H1 (cell line): ENCODE measurements at regions not wholly inside any gene's neighbourhood (a gene's known extent, or its start where the extent isn't known, plus 50 kb on each side); places are given as distances from the start of the nearest gene placed in this dataset.
"Not testable (repeated sequence)": the region's sequence is repeated elsewhere in the genome, so short reads cannot be mapped to it uniquely, and the experiment has no call there.

Experiments
- CTCF ChIA-PET: fragments of 300-600 bp; sonication (Branson Sonifier 250); formaldehyde crosslinking; loops from one replicate; lab custom pipeline; 2021; ENCODE audit not compliant: partially characterized antibody; lab: Charles Lee
- POLR2A ChIA-PET: fragments of 300-600 bp; sonication (Branson Sonifier 250); formaldehyde crosslinking; loops from one replicate; lab custom pipeline; 2021; ENCODE audit warnings: inconsistent platforms; ENCODE audit not compliant: partially characterized antibody; lab: Charles Lee
- DNase-seq, 2 experiments: peaks; one replicate each; pipeline versions ENCODE4 v3.0.0 to v3.0.0-alpha.2; 2010 to 2022; ENCODE audit warnings: low spot score in 2 of 2, low read depth in 1 of 2, mixed read lengths in 1 of 2
- FAIRE-seq: peaks from 2 replicates; lab custom pipeline; 2011; peaks lifted over from hg19 to GRCh38; lab: Jason Lieb, UNC
- H2AFZ ChIP-seq: 2 replicates; pipeline ENCODE4 v1.8.1; 2012; ENCODE audit warnings: low read length, inconsistent platforms
- H2AK5ac ChIP-seq: 2 replicates; pipeline ENCODE4 v1.6.1; 2013; ENCODE audit warnings: low read depth, low read length
- H2BK120ac ChIP-seq: replicated peaks from 2 replicates; pipeline ENCODE3; 2013; ENCODE audit warnings: low read depth, low read length, inconsistent platforms
- H2BK12ac ChIP-seq: 2 replicates; pipeline ENCODE4 v1.6.1; 2013; ENCODE audit warnings: low read depth, low read length
- H2BK15ac ChIP-seq: 2 replicates; pipeline ENCODE4 v1.6.1; 2013; ENCODE audit warnings: low read length
- H2BK20ac ChIP-seq: 2 replicates; pipeline ENCODE4 v1.6.1; 2013; ENCODE audit warnings: low read length
- H2BK5ac ChIP-seq: 2 replicates; pipeline ENCODE4 v1.6.1; 2013; ENCODE audit warnings: low read depth, low read length
- H3K14ac ChIP-seq: 2 replicates; pipeline ENCODE4 v1.6.1; 2013; ENCODE audit warnings: inconsistent platforms; ENCODE audit not compliant: insufficient read length
- H3K18ac ChIP-seq: 2 replicates; pipeline ENCODE4 v1.6.1; 2013; ENCODE audit warnings: low read length; ENCODE audit errors: extremely low read depth
- H3K23ac ChIP-seq: 2 replicates; pipeline ENCODE4 v1.6.1; 2013; ENCODE audit warnings: inconsistent platforms; ENCODE audit not compliant: insufficient read length
- H3K23me2 ChIP-seq: 2 replicates; pipeline ENCODE4 v1.6.1; 2013; ENCODE audit warnings: low read depth, low read length
- H3K27ac ChIP-seq: 2 replicates; pipeline ENCODE4 v1.6.1; 2011; ENCODE audit warnings: low read depth, low read length, inconsistent platforms
- H3K27me3 ChIP-seq, 4 experiments: replicated peaks in 1 of 4; 1 replicate in 1 of 4; 2 replicates in 3 of 4; pipeline versions ENCODE4 v1.6.1 to v1.8.1; 2011 to 2013; ENCODE audit warnings: low read length in 3 of 4, mild to moderate bottlenecking in 3 of 4, inconsistent platforms in 2 of 4, mixed read lengths in 2 of 4, moderate library complexity in 1 of 4; ENCODE audit not compliant: control insufficient read depth in 3 of 4, insufficient read depth in 3 of 4; ENCODE audit errors: extremely low read depth in 1 of 4
- H3K36me3 ChIP-seq, 4 experiments: 2 replicates each; pipeline versions ENCODE4 v1.6.1 to v1.8.1; 2011 to 2013; ENCODE audit warnings: mild to moderate bottlenecking in 4 of 4, low read length in 3 of 4, moderate library complexity in 2 of 4, control low read depth in 1 of 4, inconsistent platforms in 1 of 4; ENCODE audit not compliant: insufficient read depth in 4 of 4, control insufficient read depth in 2 of 4
- H3K4ac ChIP-seq: replicated peaks from 2 replicates; pipeline ENCODE3; 2013; ENCODE audit warnings: low read length, low read depth, mixed read lengths, inconsistent platforms; ENCODE audit not compliant: insufficient read length
- H3K4me1 ChIP-seq, 4 experiments: replicated peaks in 1 of 4; 1 replicate in 1 of 4; 2 replicates in 3 of 4; pipeline versions ENCODE4 v1.6.1 to v1.8.1; 2011 to 2013; ENCODE audit warnings: low read length in 3 of 4, inconsistent platforms in 2 of 4, mixed read lengths in 1 of 4; ENCODE audit not compliant: insufficient read depth in 4 of 4, control insufficient read depth in 3 of 4
- H3K4me2 ChIP-seq, 2 experiments: 2 replicates each; pipeline versions ENCODE4 v1.6.1 to v1.8.1; 2011 to 2013; ENCODE audit warnings: low read depth in 2 of 2, low read length in 2 of 2, control low read depth in 1 of 2, inconsistent platforms in 1 of 2, mild to moderate bottlenecking in 1 of 2; ENCODE audit not compliant: insufficient read depth in 1 of 2
- H3K4me3 ChIP-seq, 4 experiments: fragments of 200-600, 300-600 bp in 1 of 4; sonication (generic), shearing (Covaris generic), sonication (Bioruptor Twin) in 1 of 4; 2 replicates each; pipeline versions ENCODE4 v1.5.1 to v1.8.1; 2011 to 2016; ENCODE audit warnings: low read length in 4 of 4, low read depth in 3 of 4, control low read depth in 2 of 4, inconsistent platforms in 2 of 4, mild to moderate bottlenecking in 2 of 4, mixed read lengths in 1 of 4, moderate library complexity in 1 of 4; ENCODE audit not compliant: insufficient read depth in 2 of 4; ENCODE audit errors: extremely low read depth in 1 of 4
- H3K56ac ChIP-seq: replicated peaks from 2 replicates; pipeline ENCODE3; 2013; ENCODE audit warnings: low read depth, mild to moderate bottlenecking, mixed read lengths, low read length, inconsistent platforms; ENCODE audit not compliant: insufficient read length
- H3K79me1 ChIP-seq: 2 replicates; pipeline ENCODE4 v1.6.1; 2013; ENCODE audit warnings: low read depth, low read length, control low read depth
- H3K79me2 ChIP-seq, 2 experiments: 2 replicates each; pipeline versions ENCODE4 v1.6.1 to v1.8.1; 2012 to 2013; ENCODE audit warnings: low read length in 2 of 2, mild to moderate bottlenecking in 2 of 2, inconsistent platforms in 1 of 2; ENCODE audit not compliant: insufficient read depth in 2 of 2, control insufficient read depth in 1 of 2
- H3K9ac ChIP-seq, 4 experiments: replicated peaks in 1 of 4; 1 replicate in 1 of 4; 2 replicates in 3 of 4; pipeline versions ENCODE4 v1.6.1 to v1.8.1; 2011 to 2013; ENCODE audit warnings: low read depth in 3 of 4, low read length in 3 of 4, control low read depth in 2 of 4, mild to moderate bottlenecking in 2 of 4, moderate library complexity in 2 of 4, inconsistent platforms in 1 of 4; ENCODE audit errors: extremely low read depth in 1 of 4
- H3K9me3 ChIP-seq, 2 experiments: 2 replicates each; pipeline versions ENCODE4 v1.6.1 to v1.8.1; 2012 to 2013; ENCODE audit warnings: mild to moderate bottlenecking in 2 of 2, moderate library complexity in 2 of 2, control low read depth in 1 of 2, inconsistent platforms in 1 of 2, low read depth in 1 of 2, low read length in 1 of 2, mixed read lengths in 1 of 2; ENCODE audit not compliant: insufficient read depth in 2 of 2
- H4K20me1 ChIP-seq, 2 experiments: replicated peaks in 1 of 2; 2 replicates each; pipeline versions ENCODE3 to v1.8.1; 2011 to 2013; ENCODE audit warnings: inconsistent platforms in 2 of 2, low read length in 2 of 2, mild to moderate bottlenecking in 1 of 2; ENCODE audit not compliant: insufficient read depth in 2 of 2, control insufficient read depth in 1 of 2
- H4K5ac ChIP-seq: 2 replicates; pipeline ENCODE4 v1.6.1; 2013; ENCODE audit warnings: low read length, low read depth, mixed read lengths, inconsistent platforms; ENCODE audit not compliant: insufficient read length
- H4K8ac ChIP-seq: 2 replicates; pipeline ENCODE4 v1.8.0; 2013; ENCODE audit warnings: mild to moderate bottlenecking, moderate library complexity, low read length, inconsistent platforms; ENCODE audit not compliant: insufficient read depth; ENCODE audit errors: extremely low read depth
- H4K91ac ChIP-seq: replicated peaks from 2 replicates; pipeline ENCODE3; 2013; ENCODE audit warnings: low read length, mixed read lengths, inconsistent platforms; ENCODE audit not compliant: insufficient read length
- ATF3 ChIP-seq: IDR thresholded peaks from 2 replicates; pipeline ENCODE4 v1.6.1; 2011; ENCODE audit warnings: low read depth, mild to moderate bottlenecking, low read length; ENCODE audit not compliant: insufficient read depth
- E2F6 ChIP-seq: IDR thresholded peaks from 2 replicates; pipeline ENCODE4 v1.6.1; 2012; ENCODE audit warnings: inconsistent platforms
- EZH2 ChIP-seq: fragments of 200-600 bp; sonication (generic); IDR thresholded peaks from 2 replicates; pipeline ENCODE4 v1.7.1; 2012; ENCODE audit warnings: low read depth, mild to moderate bottlenecking, moderate library complexity, low read length, inconsistent platforms; ENCODE audit not compliant: severe bottlenecking
- RAD21 ChIP-seq, 2 experiments: IDR thresholded peaks in 1 of 2; conservative IDR thresholded peaks in 1 of 2; 2 replicates each; pipeline ENCODE4 v1.6.1; 2011; ENCODE audit warnings: low read depth in 2 of 2, low read length in 2 of 2, improper control_type of control experiment in 1 of 2, inconsistent platforms in 1 of 2, mild to moderate bottlenecking in 1 of 2, moderate library complexity in 1 of 2
- RBBP5 ChIP-seq: IDR thresholded peaks from 2 replicates; pipeline ENCODE4 v1.7.1; 2012; ENCODE audit warnings: low read depth, mild to moderate bottlenecking, inconsistent platforms, low read length, moderate library complexity, borderline replicate concordance
- SP1 ChIP-seq: IDR thresholded peaks from 2 replicates; pipeline ENCODE4 v1.6.1; 2011; ENCODE audit warnings: low read depth, low read length
- WGBS, 2 experiments: shearing (Covaris generic) in 1 of 2; methylation state at CpG; one replicate each; pipeline versions ENCODE4 v1.1.6 to v1.1.7; 2013 to 2015; ENCODE audit warnings: low lambda C conversion rate in 2 of 2, mixed read lengths in 2 of 2, inconsistent platforms in 1 of 2, low coverage in 1 of 2, missing lambda C conversion rate in 1 of 2; ENCODE audit not compliant: insufficient replicate concordance in 2 of 2, insufficient coverage in 1 of 2, insufficient read length in 1 of 2; ENCODE audit errors: extremely low coverage in 1 of 2, missing lambda C conversion rate in 1 of 2; 5-methylcytosine and 5-hydroxymethylcytosine counted together

- no peak for TF ChIP-seq E2F6
- TF ChIP-seq RBBP5, result no peak
- TF ChIP-seq ATF3, result no peak
- no peak for TF ChIP-seq EZH2
- no peak for TF ChIP-seq RAD21 (IDR thresholded peaks at IDR 0.05 in 1 of 2, conservative IDR thresholded peaks at IDR 0.05 in 1 of 2; ENCODE audit: low read depth in 2 of 2, low read length in 2 of 2)
- no peak for TF ChIP-seq SP1
Observed at GRCh38 chr10:91097313-91097712, 123.2 kb upstream of the PCGF5 start (continued).

GRCh38 chr10:91098021-91098420, 122.4 kb upstream of the PCGF5 start:
- H2AK5ac ChIP-seq, H3K36me3 ChIP-seq, FAIRE-seq, H3K9ac ChIP-seq, H2BK12ac ChIP-seq, H3K4me1 ChIP-seq, H4K91ac ChIP-seq, H3K79me1 ChIP-seq, DNase-seq, H3K18ac ChIP-seq, H2BK120ac ChIP-seq, H3K56ac ChIP-seq, H2BK15ac ChIP-seq, H4K5ac ChIP-seq, H3K4ac ChIP-seq, H3K23me2 ChIP-seq, H2BK20ac ChIP-seq, H3K14ac ChIP-seq, H3K27me3 ChIP-seq, H3K4me2 ChIP-seq, H2BK5ac ChIP-seq, H3K27ac ChIP-seq, H3K79me2 ChIP-seq, H3K23ac ChIP-seq, H4K8ac ChIP-seq, H3K4me3 ChIP-seq, CTCF ChIA-PET, H4K20me1 ChIP-seq, POLR2A ChIA-PET, H2AFZ ChIP-seq: not testable (repeated sequence)
- peaks cover 29 to 38% of the 10 kb centered on the region in 2 experiments for H3K9me3 ChIP-seq
- 88% methylated on average over 2 of the region's 2 CpGs; no CpG with 5 or more reads in 1 of the 2 experiments for WGBS, 2 experiments
